Endothelial cell (in vitro differentiated cells): ENCODE measurements at regions not wholly inside any gene's neighbourhood (a gene's known extent, or its start where the extent isn't known, plus 50 kb on each side); places are given as distances from the start of the nearest gene placed in this dataset. TPM values are rescaled to one million over a fixed set of nuclear protein-coding genes. Genes with fewer than 3 reads are reported as not detected.

Source experiments
- DNase-seq: peaks from one replicate; pipeline ENCODE4 v3.0.0; 2021; ENCODE audit warnings: low spot score
- H3K27ac Mint-ChIP-seq: one replicate; pipeline ENCODE4 v1.8.0; 2021; ENCODE audit warnings: mixed read lengths, inconsistent platforms; ENCODE audit not compliant: unreplicated experiment
- H3K27me3 Mint-ChIP-seq: one replicate; pipeline ENCODE4 v1.8.0; 2021; ENCODE audit warnings: mild to moderate bottlenecking, moderate library complexity, mixed read lengths, inconsistent platforms; ENCODE audit not compliant: unreplicated experiment
- H3K36me3 Mint-ChIP-seq: one replicate; pipeline ENCODE4 v1.8.0; 2021; ENCODE audit warnings: mild to moderate bottlenecking, low read depth, mixed read lengths, inconsistent platforms; ENCODE audit not compliant: unreplicated experiment
- H3K4me1 Mint-ChIP-seq: one replicate; pipeline ENCODE4 v1.8.0; 2021; ENCODE audit warnings: mild to moderate bottlenecking, mixed read lengths, inconsistent platforms; ENCODE audit not compliant: unreplicated experiment
- H3K4me3 Mint-ChIP-seq: one replicate; pipeline ENCODE4 v1.8.0; 2021; ENCODE audit warnings: mild to moderate bottlenecking, mixed read lengths, inconsistent platforms; ENCODE audit not compliant: unreplicated experiment
- H3K9me3 Mint-ChIP-seq: one replicate; pipeline ENCODE4 v1.8.0; 2021; ENCODE audit warnings: mixed read lengths, inconsistent platforms; ENCODE audit not compliant: unreplicated experiment
- microRNA-seq: library from miRNA; unstranded; fragments of <30 nt; microRNA quantifications from one replicate; pipeline ENCODE4, GENCODE V29; 2020; ENCODE audit not compliant: unreplicated experiment
- TF ChIP-seq, protein P1 (sequence below): fragments of 200-600 bp; sonication (generic); IDR thresholded peaks from one replicate; pipeline ENCODE4 v1.5.0; 2021; ENCODE audit warnings: antibody characterized with exemption; ENCODE audit not compliant: unreplicated experiment

DNA sequence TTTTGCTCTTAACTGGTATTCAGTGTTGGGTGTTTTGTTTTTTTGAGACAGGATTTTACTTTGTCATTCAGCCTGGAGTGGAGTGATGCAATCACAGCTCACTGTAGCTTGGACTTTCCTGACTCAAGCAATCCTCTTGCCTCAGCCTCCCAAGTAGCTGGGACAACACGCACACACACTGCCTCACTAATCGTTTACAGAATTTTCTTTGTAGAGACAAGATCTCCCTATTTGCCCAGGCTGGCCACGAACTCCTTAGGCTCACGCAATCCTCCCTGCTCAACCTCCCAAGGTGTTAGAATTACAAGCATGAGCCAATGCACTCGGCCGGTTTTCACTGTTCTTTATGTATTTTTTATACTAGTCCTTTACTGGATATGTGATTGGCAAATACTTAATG, 51.0 kb upstream of the IGLL5 start:
- no peaks in the 10 kb centered on the region for H3K9me3 Mint-ChIP-seq
- no peak for DNase-seq
- H3K4me3 Mint-ChIP-seq, result no peak overlapping the region
- no peak overlapping the region for H3K27ac Mint-ChIP-seq
- no peaks in the 10 kb centered on the region for H3K4me1 Mint-ChIP-seq
- peaks cover 1% of the 10 kb centered on the region for H3K27me3 Mint-ChIP-seq
- H3K36me3 Mint-ChIP-seq, result no peaks in the 10 kb centered on the region
- TF ChIP-seq, protein P1, sequence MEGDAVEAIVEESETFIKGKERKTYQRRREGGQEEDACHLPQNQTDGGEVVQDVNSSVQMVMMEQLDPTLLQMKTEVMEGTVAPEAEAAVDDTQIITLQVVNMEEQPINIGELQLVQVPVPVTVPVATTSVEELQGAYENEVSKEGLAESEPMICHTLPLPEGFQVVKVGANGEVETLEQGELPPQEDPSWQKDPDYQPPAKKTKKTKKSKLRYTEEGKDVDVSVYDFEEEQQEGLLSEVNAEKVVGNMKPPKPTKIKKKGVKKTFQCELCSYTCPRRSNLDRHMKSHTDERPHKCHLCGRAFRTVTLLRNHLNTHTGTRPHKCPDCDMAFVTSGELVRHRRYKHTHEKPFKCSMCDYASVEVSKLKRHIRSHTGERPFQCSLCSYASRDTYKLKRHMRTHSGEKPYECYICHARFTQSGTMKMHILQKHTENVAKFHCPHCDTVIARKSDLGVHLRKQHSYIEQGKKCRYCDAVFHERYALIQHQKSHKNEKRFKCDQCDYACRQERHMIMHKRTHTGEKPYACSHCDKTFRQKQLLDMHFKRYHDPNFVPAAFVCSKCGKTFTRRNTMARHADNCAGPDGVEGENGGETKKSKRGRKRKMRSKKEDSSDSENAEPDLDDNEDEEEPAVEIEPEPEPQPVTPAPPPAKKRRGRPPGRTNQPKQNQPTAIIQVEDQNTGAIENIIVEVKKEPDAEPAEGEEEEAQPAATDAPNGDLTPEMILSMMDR, result no peak

Small RNA genes lying in the stretch of these regions (microRNA-seq; reads per million reads assigned to microRNA genes)
- not detected for gene MIR650
